ENCODE measurements at regions not wholly inside any gene's neighbourhood (a gene's known extent, or its start where the extent isn't known, plus 50 kb on each side); places are given as distances from the start of the nearest gene placed in this dataset.

DNA sequence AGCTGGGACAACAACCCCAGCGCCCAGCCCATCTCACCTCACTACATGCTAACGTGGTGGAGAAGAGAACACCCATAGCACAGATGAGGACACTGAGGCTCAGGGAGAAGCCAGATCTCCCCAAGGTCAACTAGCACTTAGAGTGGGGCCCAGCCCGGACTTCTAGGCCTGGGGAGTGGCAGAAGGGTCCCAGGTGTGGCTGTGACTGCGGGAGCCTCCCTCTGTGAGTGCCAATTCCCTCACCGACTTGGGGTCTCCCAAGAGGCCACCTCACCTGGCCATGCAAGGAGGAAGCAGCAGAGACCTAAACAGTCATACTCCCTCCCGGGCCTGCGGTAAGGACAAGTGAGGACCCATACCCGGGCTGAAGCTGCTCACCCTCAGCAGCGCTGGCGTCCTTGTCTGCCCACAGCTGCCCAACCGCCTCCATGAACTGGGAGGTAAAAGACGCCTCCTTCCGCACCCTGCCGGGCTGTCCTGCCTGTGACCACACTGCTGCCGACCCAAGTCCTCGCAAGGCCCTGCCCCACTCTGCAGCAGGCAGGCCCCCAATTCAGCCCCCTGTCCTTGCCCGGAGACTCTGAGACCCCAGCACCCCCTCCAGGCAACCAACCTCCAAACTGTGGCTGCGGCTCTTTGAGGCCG is 93.2 kb upstream of the RTL6 start:
- TF ChIP-seq ZNF660 (tag by site-specific recombination; IDR thresholded peaks at IDR 0.05) (no peak), ZNF37A (tag by site-specific recombination; IDR thresholded peaks at IDR 0.05) (no peak), ZNF169 (tag by site-specific recombination; IDR thresholded peaks at IDR 0.05) (no peak), KLF8 (tag by site-specific recombination; IDR thresholded peaks at IDR 0.05) (no peak), ZNF391 (tag by site-specific recombination; IDR thresholded peaks at IDR 0.05; ENCODE audit: borderline replicate concordance, low read depth) (no peak), MEIS1 (CRISPR knock-in tag; IDR thresholded peaks at IDR 0.05; ENCODE audit: borderline replicate concordance) (no peak), ZNF274 (IDR thresholded peaks at IDR 0.05; ENCODE audit: low read length) (no peak), ZNF274 (tag by site-specific recombination; IDR thresholded peaks at IDR 0.05; ENCODE audit: borderline replicate concordance) (no peak)
- TF ChIP-seq, protein P1, sequence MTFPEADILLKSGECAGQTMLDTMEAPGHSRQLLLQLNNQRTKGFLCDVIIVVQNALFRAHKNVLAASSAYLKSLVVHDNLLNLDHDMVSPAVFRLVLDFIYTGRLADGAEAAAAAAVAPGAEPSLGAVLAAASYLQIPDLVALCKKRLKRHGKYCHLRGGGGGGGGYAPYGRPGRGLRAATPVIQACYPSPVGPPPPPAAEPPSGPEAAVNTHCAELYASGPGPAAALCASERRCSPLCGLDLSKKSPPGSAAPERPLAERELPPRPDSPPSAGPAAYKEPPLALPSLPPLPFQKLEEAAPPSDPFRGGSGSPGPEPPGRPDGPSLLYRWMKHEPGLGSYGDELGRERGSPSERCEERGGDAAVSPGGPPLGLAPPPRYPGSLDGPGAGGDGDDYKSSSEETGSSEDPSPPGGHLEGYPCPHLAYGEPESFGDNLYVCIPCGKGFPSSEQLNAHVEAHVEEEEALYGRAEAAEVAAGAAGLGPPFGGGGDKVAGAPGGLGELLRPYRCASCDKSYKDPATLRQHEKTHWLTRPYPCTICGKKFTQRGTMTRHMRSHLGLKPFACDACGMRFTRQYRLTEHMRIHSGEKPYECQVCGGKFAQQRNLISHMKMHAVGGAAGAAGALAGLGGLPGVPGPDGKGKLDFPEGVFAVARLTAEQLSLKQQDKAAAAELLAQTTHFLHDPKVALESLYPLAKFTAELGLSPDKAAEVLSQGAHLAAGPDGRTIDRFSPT (tag by site-specific recombination; IDR thresholded peaks at IDR 0.05): no peak
- TF ChIP-seq, protein P2, sequence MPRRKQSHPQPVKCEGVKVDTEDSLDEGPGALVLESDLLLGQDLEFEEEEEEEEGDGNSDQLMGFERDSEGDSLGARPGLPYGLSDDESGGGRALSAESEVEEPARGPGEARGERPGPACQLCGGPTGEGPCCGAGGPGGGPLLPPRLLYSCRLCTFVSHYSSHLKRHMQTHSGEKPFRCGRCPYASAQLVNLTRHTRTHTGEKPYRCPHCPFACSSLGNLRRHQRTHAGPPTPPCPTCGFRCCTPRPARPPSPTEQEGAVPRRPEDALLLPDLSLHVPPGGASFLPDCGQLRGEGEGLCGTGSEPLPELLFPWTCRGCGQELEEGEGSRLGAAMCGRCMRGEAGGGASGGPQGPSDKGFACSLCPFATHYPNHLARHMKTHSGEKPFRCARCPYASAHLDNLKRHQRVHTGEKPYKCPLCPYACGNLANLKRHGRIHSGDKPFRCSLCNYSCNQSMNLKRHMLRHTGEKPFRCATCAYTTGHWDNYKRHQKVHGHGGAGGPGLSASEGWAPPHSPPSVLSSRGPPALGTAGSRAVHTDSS (tag by site-specific recombination; IDR thresholded peaks at IDR 0.05): no peak
- TF ChIP-seq, protein P3, sequence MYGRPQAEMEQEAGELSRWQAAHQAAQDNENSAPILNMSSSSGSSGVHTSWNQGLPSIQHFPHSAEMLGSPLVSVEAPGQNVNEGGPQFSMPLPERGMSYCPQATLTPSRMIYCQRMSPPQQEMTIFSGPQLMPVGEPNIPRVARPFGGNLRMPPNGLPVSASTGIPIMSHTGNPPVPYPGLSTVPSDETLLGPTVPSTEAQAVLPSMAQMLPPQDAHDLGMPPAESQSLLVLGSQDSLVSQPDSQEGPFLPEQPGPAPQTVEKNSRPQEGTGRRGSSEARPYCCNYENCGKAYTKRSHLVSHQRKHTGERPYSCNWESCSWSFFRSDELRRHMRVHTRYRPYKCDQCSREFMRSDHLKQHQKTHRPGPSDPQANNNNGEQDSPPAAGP (tag by site-specific recombination; IDR thresholded peaks at IDR 0.05): no peak
- TF ChIP-seq, protein P4, sequence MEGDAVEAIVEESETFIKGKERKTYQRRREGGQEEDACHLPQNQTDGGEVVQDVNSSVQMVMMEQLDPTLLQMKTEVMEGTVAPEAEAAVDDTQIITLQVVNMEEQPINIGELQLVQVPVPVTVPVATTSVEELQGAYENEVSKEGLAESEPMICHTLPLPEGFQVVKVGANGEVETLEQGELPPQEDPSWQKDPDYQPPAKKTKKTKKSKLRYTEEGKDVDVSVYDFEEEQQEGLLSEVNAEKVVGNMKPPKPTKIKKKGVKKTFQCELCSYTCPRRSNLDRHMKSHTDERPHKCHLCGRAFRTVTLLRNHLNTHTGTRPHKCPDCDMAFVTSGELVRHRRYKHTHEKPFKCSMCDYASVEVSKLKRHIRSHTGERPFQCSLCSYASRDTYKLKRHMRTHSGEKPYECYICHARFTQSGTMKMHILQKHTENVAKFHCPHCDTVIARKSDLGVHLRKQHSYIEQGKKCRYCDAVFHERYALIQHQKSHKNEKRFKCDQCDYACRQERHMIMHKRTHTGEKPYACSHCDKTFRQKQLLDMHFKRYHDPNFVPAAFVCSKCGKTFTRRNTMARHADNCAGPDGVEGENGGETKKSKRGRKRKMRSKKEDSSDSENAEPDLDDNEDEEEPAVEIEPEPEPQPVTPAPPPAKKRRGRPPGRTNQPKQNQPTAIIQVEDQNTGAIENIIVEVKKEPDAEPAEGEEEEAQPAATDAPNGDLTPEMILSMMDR (tag by site-specific recombination; IDR thresholded peaks at IDR 0.05): no peak
- TF ChIP-seq, protein P5, sequence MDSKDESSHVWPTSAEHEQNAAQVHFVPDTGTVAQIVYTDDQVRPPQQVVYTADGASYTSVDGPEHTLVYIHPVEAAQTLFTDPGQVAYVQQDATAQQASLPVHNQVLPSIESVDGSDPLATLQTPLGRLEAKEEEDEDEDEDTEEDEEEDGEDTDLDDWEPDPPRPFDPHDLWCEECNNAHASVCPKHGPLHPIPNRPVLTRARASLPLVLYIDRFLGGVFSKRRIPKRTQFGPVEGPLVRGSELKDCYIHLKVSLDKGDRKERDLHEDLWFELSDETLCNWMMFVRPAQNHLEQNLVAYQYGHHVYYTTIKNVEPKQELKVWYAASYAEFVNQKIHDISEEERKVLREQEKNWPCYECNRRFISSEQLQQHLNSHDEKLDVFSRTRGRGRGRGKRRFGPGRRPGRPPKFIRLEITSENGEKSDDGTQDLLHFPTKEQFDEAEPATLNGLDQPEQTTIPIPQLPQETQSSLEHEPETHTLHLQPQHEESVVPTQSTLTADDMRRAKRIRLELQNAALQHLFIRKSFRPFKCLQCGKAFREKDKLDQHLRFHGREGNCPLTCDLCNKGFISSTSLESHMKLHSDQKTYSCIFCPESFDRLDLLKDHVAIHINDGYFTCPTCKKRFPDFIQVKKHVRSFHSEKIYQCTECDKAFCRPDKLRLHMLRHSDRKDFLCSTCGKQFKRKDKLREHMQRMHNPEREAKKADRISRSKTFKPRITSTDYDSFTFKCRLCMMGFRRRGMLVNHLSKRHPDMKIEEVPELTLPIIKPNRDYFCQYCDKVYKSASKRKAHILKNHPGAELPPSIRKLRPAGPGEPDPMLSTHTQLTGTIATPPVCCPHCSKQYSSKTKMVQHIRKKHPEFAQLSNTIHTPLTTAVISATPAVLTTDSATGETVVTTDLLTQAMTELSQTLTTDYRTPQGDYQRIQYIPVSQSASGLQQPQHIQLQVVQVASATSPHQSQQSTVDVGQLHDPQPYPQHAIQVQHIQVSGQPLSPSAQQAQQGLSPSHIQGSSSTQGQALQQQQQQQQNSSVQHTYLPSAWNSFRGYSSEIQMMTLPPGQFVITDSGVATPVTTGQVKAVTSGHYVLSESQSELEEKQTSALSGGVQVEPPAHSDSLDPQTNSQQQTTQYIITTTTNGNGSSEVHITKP (tag by site-specific recombination; IDR thresholded peaks at IDR 0.05): no peak
- H3K9me3 ChIP-seq (ENCODE audit: control insufficient read depth, insufficient read depth, low read depth, low read length): no peaks in the 10 kb centered on the region
- no peak overlapping the region for H3K4me3 ChIP-seq (ENCODE audit: low read depth, low read length)
- CTCF ChIA-PET: interaction anchor here (1.3 kb wide), 1 partner anchor 598 kb away, joined by 3 read pairs; no protein-coding TSS in a partner anchor
- H3K27ac ChIP-seq (ENCODE audit: extremely low read depth, low read depth, low read length): no peak overlapping the region
- no peaks in the 10 kb centered on the region for H3K4me1 ChIP-seq (ENCODE audit: control insufficient read depth, insufficient read depth, low read length)
- POLR2A ChIA-PET: no interaction called here
- no peaks in the 10 kb centered on the region for H3K36me3 ChIP-seq (ENCODE audit: control insufficient read depth in 2 of 2, insufficient read depth in 1 of 2, low read length in 2 of 2)

DNA sequence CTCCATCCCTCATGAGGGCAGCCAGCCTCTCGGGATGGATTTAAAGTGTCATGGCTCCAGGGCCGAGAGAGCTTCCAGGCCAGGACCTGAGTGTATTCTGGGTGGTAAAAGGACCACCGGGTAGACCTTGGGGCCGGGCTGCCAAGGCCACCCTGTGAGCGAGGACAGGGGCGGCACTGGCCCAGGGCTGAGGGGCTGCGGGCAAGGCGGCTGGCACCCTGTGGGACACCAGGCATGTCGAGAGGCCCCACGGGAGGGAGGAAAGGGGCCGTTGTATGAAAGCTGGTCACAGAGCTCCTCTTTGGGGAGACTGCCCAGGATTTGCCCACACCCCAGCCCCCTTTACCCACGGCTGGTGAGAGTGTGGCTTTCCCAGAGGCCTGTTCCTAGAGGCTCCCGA is 92.3 kb upstream of the RTL6 start:
- no peak overlapping the region for H3K27ac ChIP-seq (ENCODE audit: extremely low read depth, low read depth, low read length)
- H3K4me3 ChIP-seq (ENCODE audit: low read depth, low read length): no peak overlapping the region
- CTCF ChIA-PET: interaction anchor here (0.6 kb wide), 1 partner anchor 397 kb away, joined by 8 read pairs; no protein-coding TSS in a partner anchor
- POLR2A ChIA-PET: no interaction called here
- no peaks in the 10 kb centered on the region for H3K9me3 ChIP-seq (ENCODE audit: control insufficient read depth, insufficient read depth, low read depth, low read length)
- H3K4me1 ChIP-seq (ENCODE audit: control insufficient read depth, insufficient read depth, low read length): no peaks in the 10 kb centered on the region
- H3K36me3 ChIP-seq (ENCODE audit: control insufficient read depth in 2 of 2, insufficient read depth in 1 of 2, low read length in 2 of 2): no peaks in the 10 kb centered on the region
- TF ChIP-seq ZFHX2 (tag by site-specific recombination; conservative IDR thresholded peaks at IDR 0.05) (no peak), ZNF404 (tag by site-specific recombination; IDR thresholded peaks at IDR 0.05) (no peak), ZNF138 (tag by site-specific recombination; IDR thresholded peaks at IDR 0.05; ENCODE audit: borderline replicate concordance) (no peak), GFI1B (tag by site-specific recombination; IDR thresholded peaks at IDR 0.05) (no peak), ZNF600 (tag by site-specific recombination; IDR thresholded peaks at IDR 0.05) (no peak), IKZF3 (tag by site-specific recombination; IDR thresholded peaks at IDR 0.05) (no peak), ZNF37A (tag by site-specific recombination; IDR thresholded peaks at IDR 0.05) (no peak), ZNF302 (tag by site-specific recombination; IDR thresholded peaks at IDR 0.05; ENCODE audit: low read depth) (no peak)
- TF ChIP-seq, protein P5 (tag by site-specific recombination; IDR thresholded peaks at IDR 0.05): no peak
